ENCODE measurements at regions not wholly inside any gene's neighbourhood (a gene's known extent, or its start where the extent isn't known, plus 50 kb on each side); places are given as distances from the start of the nearest gene placed in this dataset.

GRCh38 chr6:133799043-133799442 lies 89.9 kb upstream of the TCF21 start:
- peaks cover 6% of the 10 kb centered on the region for H3K36me3 Mint-ChIP-seq (ENCODE audit: unreplicated experiment)
- no peak for DNase-seq (ENCODE audit: extremely low spot score, unreplicated experiment)

DNA sequence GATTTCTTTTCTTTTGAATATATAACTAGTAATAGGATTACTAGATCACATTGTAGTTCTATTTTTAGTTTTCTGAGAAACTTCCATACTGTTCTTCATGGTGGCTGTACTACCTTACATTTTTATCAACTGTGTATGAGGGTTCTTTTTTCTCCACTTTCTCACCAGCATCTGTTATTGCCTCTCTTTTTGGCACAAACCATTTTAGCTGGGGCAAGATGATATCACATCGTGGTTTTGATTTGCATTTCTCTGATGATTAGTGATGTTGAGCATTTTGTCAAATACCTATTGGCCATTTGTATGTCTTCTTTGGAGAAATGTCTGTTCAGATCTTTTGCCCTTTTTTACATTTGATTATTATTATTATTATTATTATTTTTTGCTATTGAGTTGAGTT lies 86.1 kb upstream of the TCF21 start:
- no peak for DNase-seq (ENCODE audit: extremely low spot score, unreplicated experiment)
- no peaks in the 10 kb centered on the region for H3K27me3 Mint-ChIP-seq (ENCODE audit: unreplicated experiment)
- no peak overlapping the region for H3K27ac Mint-ChIP-seq (ENCODE audit: unreplicated experiment)
- peaks cover 6% of the 10 kb centered on the region for H3K36me3 Mint-ChIP-seq (ENCODE audit: unreplicated experiment)
- TF ChIP-seq CTCF (IDR thresholded peaks at IDR 0.05): no peak
- no peaks in the 10 kb centered on the region for H3K4me1 Mint-ChIP-seq (ENCODE audit: unreplicated experiment)
- H3K4me3 Mint-ChIP-seq (ENCODE audit: unreplicated experiment): no peak overlapping the region
- H3K9me3 Mint-ChIP-seq (ENCODE audit: unreplicated experiment): peaks cover 25% of the 10 kb centered on the region

More at GRCh38 chr6:133799043-133799442, 89.9 kb upstream of the TCF21 start:
- no peak overlapping the region for H3K4me3 Mint-ChIP-seq (ENCODE audit: unreplicated experiment)
- peaks cover 3% of the 10 kb centered on the region for H3K4me1 Mint-ChIP-seq (ENCODE audit: unreplicated experiment)
- no peak for TF ChIP-seq CTCF (IDR thresholded peaks at IDR 0.05)
- peaks cover 48% of the 10 kb centered on the region for H3K9me3 Mint-ChIP-seq (ENCODE audit: unreplicated experiment)
- no peaks in the 10 kb centered on the region for H3K27me3 Mint-ChIP-seq (ENCODE audit: unreplicated experiment)
- H3K27ac Mint-ChIP-seq (ENCODE audit: unreplicated experiment): no peak overlapping the region

DNA sequence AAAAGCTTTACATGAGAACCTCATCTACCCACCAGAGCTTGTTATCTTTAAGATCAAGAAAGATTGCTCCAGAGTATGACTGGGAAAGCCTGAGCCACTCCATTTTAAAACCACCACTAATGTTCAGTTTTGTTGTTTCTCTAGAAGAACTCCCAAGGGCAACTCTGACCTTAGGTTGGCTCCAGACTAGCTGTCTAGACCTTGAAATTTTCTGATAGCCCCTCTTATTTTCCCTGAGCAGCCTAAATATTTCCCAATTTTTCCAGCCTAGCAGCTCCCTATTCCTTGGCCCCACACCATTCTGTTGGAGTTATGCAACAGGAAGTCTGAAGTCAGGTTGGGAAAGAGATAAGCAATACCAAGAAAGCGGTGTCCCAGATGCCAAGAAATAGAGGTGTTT lies 84.6 kb upstream of the TCF21 start:
- Mint-ChIP-seq H3K9me3 (ENCODE audit: unreplicated experiment) (peaks cover 17% of the 10 kb centered on the region), H3K4me3 (ENCODE audit: unreplicated experiment) (no peak overlapping the region), H3K27ac (ENCODE audit: unreplicated experiment) (no peak overlapping the region), H3K36me3 (ENCODE audit: unreplicated experiment) (no peaks in the 10 kb centered on the region), H3K4me1 (ENCODE audit: unreplicated experiment) (no peaks in the 10 kb centered on the region), H3K27me3 (ENCODE audit: unreplicated experiment) (no peaks in the 10 kb centered on the region)
- no peak for DNase-seq (ENCODE audit: extremely low spot score, unreplicated experiment)
- TF ChIP-seq CTCF (IDR thresholded peaks at IDR 0.05): no peak

GRCh38 chr6:133805876-133806275 lies 83.0 kb upstream of the TCF21 start:
- H3K36me3 Mint-ChIP-seq (ENCODE audit: unreplicated experiment): no peaks in the 10 kb centered on the region
- no peak overlapping the region for H3K27ac Mint-ChIP-seq (ENCODE audit: unreplicated experiment)
- no peaks in the 10 kb centered on the region for H3K27me3 Mint-ChIP-seq (ENCODE audit: unreplicated experiment)
- no peak for TF ChIP-seq CTCF (IDR thresholded peaks at IDR 0.05)
- no peak overlapping the region for H3K4me3 Mint-ChIP-seq (ENCODE audit: unreplicated experiment)
- peaks cover 15% of the 10 kb centered on the region for H3K9me3 Mint-ChIP-seq (ENCODE audit: unreplicated experiment)
- DNase-seq (ENCODE audit: extremely low spot score, unreplicated experiment): no peak
- H3K4me1 Mint-ChIP-seq (ENCODE audit: unreplicated experiment): no peaks in the 10 kb centered on the region

DNA sequence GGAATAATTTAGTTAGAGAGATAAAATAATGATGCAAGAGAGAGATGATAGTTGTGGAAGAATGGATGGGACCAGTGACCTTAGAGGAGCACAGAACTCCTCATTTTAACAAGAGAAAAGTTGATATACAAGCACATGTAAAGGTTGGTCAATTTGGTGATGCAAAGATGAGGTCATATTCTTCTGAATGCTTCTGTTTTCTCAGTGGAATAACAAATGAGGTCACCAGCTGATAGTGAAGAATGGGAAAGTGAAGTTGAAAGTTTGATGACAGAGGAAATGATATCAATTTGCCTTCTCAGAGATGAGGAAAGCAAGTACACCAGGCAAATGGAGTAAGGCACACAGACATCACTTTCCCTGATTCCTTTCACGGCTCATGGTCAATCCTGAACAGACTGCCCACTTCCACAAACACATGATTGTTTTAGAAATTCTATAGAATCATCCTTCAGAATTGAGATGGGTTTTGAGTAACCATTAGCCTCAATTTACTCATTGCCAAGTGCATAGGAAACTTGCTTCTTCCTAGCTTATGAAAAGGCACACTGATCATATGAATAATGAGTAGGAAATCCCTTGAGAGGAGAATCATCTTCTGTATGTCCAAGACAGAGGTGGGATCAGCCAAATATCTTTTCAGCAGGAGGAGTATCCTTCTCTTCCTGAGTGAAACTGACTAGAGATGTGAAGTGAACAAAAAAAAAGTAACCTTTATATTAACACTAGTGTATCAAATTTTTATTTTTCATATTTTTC lies 82.4 kb upstream of the TCF21 start:
- no peak overlapping the region for H3K27ac Mint-ChIP-seq (ENCODE audit: unreplicated experiment)
- H3K4me1 Mint-ChIP-seq (ENCODE audit: unreplicated experiment): no peaks in the 10 kb centered on the region
- DNase-seq (ENCODE audit: extremely low spot score, unreplicated experiment): no peak
- H3K9me3 Mint-ChIP-seq (ENCODE audit: unreplicated experiment): peaks cover 21% of the 10 kb centered on the region
- no peaks in the 10 kb centered on the region for H3K36me3 Mint-ChIP-seq (ENCODE audit: unreplicated experiment)
- TF ChIP-seq CTCF (IDR thresholded peaks at IDR 0.05): no peak
- H3K4me3 Mint-ChIP-seq (ENCODE audit: unreplicated experiment): no peak overlapping the region
- no peaks in the 10 kb centered on the region for H3K27me3 Mint-ChIP-seq (ENCODE audit: unreplicated experiment)

All from osteocyte (in vitro differentiated cells).